ENCODE measurements at regions not wholly inside any gene's neighbourhood (a gene's known extent, or its start where the extent isn't known, plus 50 kb on each side); places are given as distances from the start of the nearest gene placed in this dataset.

- DNase-seq (ENCODE audit: low spot score): no peak
Observed at GRCh38 chr7:112594397-112594796, 113.6 kb downstream of the LSMEM1 start.

GRCh38 chr7:112596260-112596659 lies 115.5 kb downstream of the LSMEM1 start:
- no peak for DNase-seq (ENCODE audit: low spot score)

- DNase-seq (ENCODE audit: low spot score): no peak
Observed at GRCh38 chr7:112596981-112597380, 116.2 kb downstream of the LSMEM1 start.

- no peak for DNase-seq (ENCODE audit: low spot score)
Observed at GRCh38 chr7:112603673-112604072, 122.9 kb downstream of the LSMEM1 start.

- no peak for DNase-seq (ENCODE audit: low spot score)
Observed at GRCh38 chr7:112610636-112611035, 129.8 kb downstream of the LSMEM1 start.

- no peak for DNase-seq (ENCODE audit: low spot score)
Observed at GRCh38 chr7:112615701-112616100, 134.9 kb downstream of the LSMEM1 start.

- no peak for DNase-seq (ENCODE audit: low spot score)
Observed at GRCh38 chr7:112616295-112616694, 135.5 kb downstream of the LSMEM1 start.

GRCh38 chr7:112619343-112619742 lies 138.6 kb downstream of the LSMEM1 start:
- DNase-seq (ENCODE audit: low spot score): no peak

- no peak for DNase-seq (ENCODE audit: low spot score)
Observed at GRCh38 chr7:112622159-112622715, 141.4 kb downstream of the LSMEM1 start.

GRCh38 chr7:112624416-112624815 lies 143.6 kb downstream of the LSMEM1 start:
- DNase-seq (ENCODE audit: low spot score): no peak

GRCh38 chr7:112630565-112630964 lies 149.8 kb downstream of the LSMEM1 start:
- no peak for DNase-seq (ENCODE audit: low spot score)

- no peak for DNase-seq (ENCODE audit: low spot score)
Observed at GRCh38 chr7:112634107-112634506, 153.3 kb downstream of the LSMEM1 start.

- no peak for DNase-seq (ENCODE audit: low spot score)
Observed at GRCh38 chr7:112635742-112636141, 154.5 kb downstream of the TMEM168 start.

- DNase-seq (ENCODE audit: low spot score): no peak
Observed at GRCh38 chr7:112638675-112639400, 151.4 kb downstream of the TMEM168 start.

- DNase-seq (ENCODE audit: low spot score): no peak
Observed at GRCh38 chr7:112640685-112641084, 149.5 kb downstream of the TMEM168 start.

- no peak for DNase-seq (ENCODE audit: low spot score)
Observed at GRCh38 chr7:112646783-112647182, 143.4 kb downstream of the TMEM168 start.

GRCh38 chr7:112648781-112649180 lies 141.4 kb downstream of the TMEM168 start:
- DNase-seq (ENCODE audit: low spot score): no peak

GRCh38 chr7:112649560-112649959 lies 140.6 kb downstream of the TMEM168 start:
- DNase-seq (ENCODE audit: low spot score): peak; percentile 44

- peak; percentile 14 for DNase-seq (ENCODE audit: low spot score)
Observed at GRCh38 chr7:112654322-112655216, 135.6 kb downstream of the TMEM168 start.

GRCh38 chr7:112665709-112666108 lies 124.5 kb downstream of the TMEM168 start:
- DNase-seq (ENCODE audit: low spot score): peak; percentile 11

GRCh38 chr7:112668561-112668960 lies 121.6 kb downstream of the TMEM168 start:
- DNase-seq (ENCODE audit: low spot score): peak; percentile 14

- peak; percentile 70 for DNase-seq (ENCODE audit: low spot score)
Observed at GRCh38 chr7:112669306-112669705, 120.9 kb downstream of the TMEM168 start.

- DNase-seq (ENCODE audit: low spot score): no peak
Observed at GRCh38 chr7:112670193-112670592, 120.0 kb downstream of the TMEM168 start.

Measured in kidney tubule cell (primary cell).